K562 (cell line): ENCODE measurements at regions not wholly inside any gene's neighbourhood (a gene's known extent, or its start where the extent isn't known, plus 50 kb on each side); places are given as distances from the start of the nearest gene placed in this dataset.

ENCODE experiments used
- EP300 ChIP-seq: IDR thresholded peaks from 2 replicates; pipeline ENCODE4 v1.6.1; 2012; ENCODE audit warnings: low read length, improper control_type of control experiment
- GABPA ChIP-seq: fragments of 200-800 bp; sonication (Bioruptor generic); conservative IDR thresholded peaks from 2 replicates; pipeline ENCODE4 v1.6.1; 2016; ENCODE audit warnings: low read depth, missing genetic modification characterization, missing compliant biosample characterization
- KAT7 ChIP-seq: sonication (generic); formaldehyde crosslinking; IDR thresholded peaks from 2 replicates; pipeline ENCODE4 v1.8.0; 2022; ENCODE audit warnings: missing genetic modification reagents, mild to moderate bottlenecking, borderline replicate concordance
- POLR2A ChIP-seq: fragments of 450-650 bp; conservative IDR thresholded peaks from 2 replicates; pipeline ENCODE4 v1.6.1; 2016
- POLR3A ChIP-seq: IDR thresholded peaks from 2 replicates; pipeline ENCODE4 v1.6.1; 2011; ENCODE audit warnings: borderline replicate concordance, mild to moderate bottlenecking, moderate library complexity; ENCODE audit not compliant: insufficient read length, insufficient read depth; ENCODE audit errors: extremely low read depth
- RAD51 ChIP-seq: fragments of 450-650 bp; IDR thresholded peaks from 2 replicates; pipeline ENCODE4 v1.7.1; 2016; ENCODE audit warnings: low read depth, mild to moderate bottlenecking, borderline replicate concordance
- SMARCA4 ChIP-seq: fragments of 450-650 bp; IDR thresholded peaks from 2 replicates; pipeline ENCODE4 v1.6.1; 2016
- ZBTB1 ChIP-seq: sonication (generic); formaldehyde crosslinking; IDR thresholded peaks from 2 replicates; pipeline ENCODE4 v1.8.1; 2023; ENCODE audit warnings: missing genetic modification reagents, low read depth, mild to moderate bottlenecking, borderline replicate concordance
- TF ChIP-seq, protein P1 (sequence below): sonication (generic); formaldehyde crosslinking; IDR thresholded peaks from 2 replicates; pipeline ENCODE4 v1.8.1; 2022; ENCODE audit warnings: missing genetic modification reagents

GRCh38 chr5:53237876-53238275 lies 128.3 kb upstream of the MOCS2 start:
- TF ChIP-seq EP300 = no peak
- TF ChIP-seq RAD51 = no peak
- TF ChIP-seq ZBTB1 (CRISPR knock-in tag) = no peak
- TF ChIP-seq GABPA (tag) = no peak
- TF ChIP-seq SMARCA4 = no peak
- TF ChIP-seq, protein P1, sequence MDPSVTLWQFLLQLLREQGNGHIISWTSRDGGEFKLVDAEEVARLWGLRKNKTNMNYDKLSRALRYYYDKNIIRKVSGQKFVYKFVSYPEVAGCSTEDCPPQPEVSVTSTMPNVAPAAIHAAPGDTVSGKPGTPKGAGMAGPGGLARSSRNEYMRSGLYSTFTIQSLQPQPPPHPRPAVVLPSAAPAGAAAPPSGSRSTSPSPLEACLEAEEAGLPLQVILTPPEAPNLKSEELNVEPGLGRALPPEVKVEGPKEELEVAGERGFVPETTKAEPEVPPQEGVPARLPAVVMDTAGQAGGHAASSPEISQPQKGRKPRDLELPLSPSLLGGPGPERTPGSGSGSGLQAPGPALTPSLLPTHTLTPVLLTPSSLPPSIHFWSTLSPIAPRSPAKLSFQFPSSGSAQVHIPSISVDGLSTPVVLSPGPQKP (CRISPR knock-in tag) = no peak
- no peak for TF ChIP-seq POLR3A
- TF ChIP-seq POLR2A = no peak
- TF ChIP-seq KAT7 (CRISPR knock-in tag) = no peak
